ENCODE measurements at regions not wholly inside any gene's neighbourhood (a gene's known extent, or its start where the extent isn't known, plus 50 kb on each side); places are given as distances from the start of the nearest gene placed in this dataset.

GRCh38 chr6:63466242-63466733 lies 106.0 kb upstream of the LOC128125822 start:
- intact Hi-C loops (cut with micrococcal nuclease): no loop called here
- TF ChIP-seq CBX3 (IDR thresholded peaks at IDR 0.05; ENCODE audit: low read depth) (no peak), POLR2AphosphoS5 (IDR thresholded peaks at IDR 0.05; ENCODE audit: low read depth, low read length) (no peak), SP1 (IDR thresholded peaks at IDR 0.05; ENCODE audit: low read depth) (no peak), ZBTB33 (IDR thresholded peaks at IDR 0.05; ENCODE audit: extremely low read depth, insufficient replicate concordance, low read length) (no peak), ZNF274 (IDR thresholded peaks at IDR 0.05; ENCODE audit: low read depth, low read length) (no peak), YY1 (IDR thresholded peaks at IDR 0.05; ENCODE audit: extremely low read depth, insufficient replicate concordance, low read depth, low read length) (no peak), CEBPB (IDR thresholded peaks at IDR 0.05; ENCODE audit: low read depth) (no peak), ZFX (IDR thresholded peaks at IDR 0.05) (no peak), TCF7L2 (IDR thresholded peaks at IDR 0.05; ENCODE audit: borderline replicate concordance, extremely low read depth, insufficient read depth, insufficient read length) (no peak), MAX (IDR thresholded peaks at IDR 0.05) (no peak), CTCF (IDR thresholded peaks at IDR 0.05 in 2 of 3, conservative IDR thresholded peaks at IDR 0.05 in 1 of 3; ENCODE audit: borderline replicate concordance in 1 of 3, insufficient read depth in 1 of 3, low read depth in 2 of 3, low read length in 2 of 3) (no peak), RAD21 (IDR thresholded peaks at IDR 0.05; ENCODE audit: low read depth) (no peak), FOSL1 (IDR thresholded peaks at IDR 0.05; ENCODE audit: low read depth) (no peak)
- Histone ChIP-seq H3K4me2 (ENCODE audit: low read length) (no peak overlapping the region), H3K4me1 (ENCODE audit: control insufficient read depth in 1 of 2, insufficient read depth in 2 of 2, low read length in 2 of 2) (no peaks in the 10 kb centered on the region), H3K27ac (ENCODE audit: low read depth, low read length) (no peak overlapping the region), H3K9ac (ENCODE audit: low read length) (no peak overlapping the region), H3K27me3 (ENCODE audit: insufficient read depth, low read length) (no peaks in the 10 kb centered on the region), H3K79me2 (ENCODE audit: insufficient read depth, low read length) (no peaks in the 10 kb centered on the region), H4K20me1 (ENCODE audit: insufficient read depth) (no peaks in the 10 kb centered on the region), H3K9me2 (ENCODE audit: insufficient read depth) (no peaks in the 10 kb centered on the region), H3K4me3 (replicated peaks in 1 of 2; ENCODE audit: low read depth in 1 of 2, low read length in 2 of 2) (no peak overlapping the region), H2AFZ (ENCODE audit: low read depth, low read length, poor library complexity, severe bottlenecking) (peak overlapping the region; percentile 11), H3K36me3 (ENCODE audit: control insufficient read depth in 1 of 2, insufficient read depth in 2 of 2, low read length in 2 of 2) (no peaks in the 10 kb centered on the region), H3K9me3 (ENCODE audit: control insufficient read depth in 1 of 2, insufficient read depth in 1 of 2, low read depth in 1 of 2, low read length in 2 of 2) (no peaks in the 10 kb centered on the region)
- DNase-seq (ENCODE audit: low read depth, low spot score) (no peak), ATAC-seq (no peak)
- BruUV-seq (replicated peaks): no TSS peak
- RAD21 ChIA-PET (ENCODE audit: low non-redundant PET in 1 of 2, low total read pairs in 2 of 2, uncharacterized antibody in 2 of 2, unreplicated experiment in 2 of 2): no interaction called here
- POLR2A ChIA-PET: no interaction called here
- CTCF ChIA-PET: interaction anchor here (0.6 kb wide), 1 partner anchor 10 kb away, joined by 3 read pairs; no protein-coding TSS in a partner anchor
